Endothelial cell of umbilical vein (primary cell): ENCODE measurements at regions not wholly inside any gene's neighbourhood (a gene's known extent, or its start where the extent isn't known, plus 50 kb on each side); places are given as distances from the start of the nearest gene placed in this dataset.

ENCODE experiments used
- BruUV-seq: library from RNA; stranded (reverse); fragments of 400-500 nt; replicated peaks from 2 replicates; lab custom pipeline; 2021; lab: Mats Ljungman, UMichigan
- CTCF ChIA-PET: fragments of 300-600, 350-600 bp; sonication (Branson Sonifier 250); formaldehyde crosslinking; loops from one replicate; lab custom pipeline; 2021; ENCODE audit warnings: antibody characterized with exemption, inconsistent platforms; lab: Charles Lee
- POLR2A ChIA-PET: fragments of 300-600, 350-600 bp; sonication (Branson Sonifier 250); formaldehyde crosslinking; loops from one replicate; lab custom pipeline; 2021; ENCODE audit warnings: antibody characterized with exemption, inconsistent platforms; lab: Charles Lee
- DNase-seq: peaks from one replicate; pipeline ENCODE4 v3.0.0-alpha.2; 2011; ENCODE audit warnings: low read depth, low spot score
- FAIRE-seq: peaks from 2 replicates; lab custom pipeline; 2011; peaks lifted over from hg19 to GRCh38; lab: Jason Lieb, UNC
- H2AFZ ChIP-seq: 2 replicates; pipeline ENCODE4 v1.6.0; 2012; ENCODE audit warnings: low read depth, low read length, control low read depth, inconsistent platforms
- H3K27ac ChIP-seq: 2 replicates; pipeline ENCODE4 v1.5.1; 2011; ENCODE audit warnings: low read depth, mild to moderate bottlenecking, control low read depth, low read length, moderate library complexity; ENCODE audit not compliant: insufficient read depth
- H3K27me3 ChIP-seq, 2 experiments: 2 replicates each; pipeline versions ENCODE4 v1.6.0 to v1.6.1; 2011; ENCODE audit warnings: low read length in 2 of 2, mixed read lengths in 1 of 2; ENCODE audit not compliant: control insufficient read depth in 2 of 2, insufficient read depth in 2 of 2
- H3K36me3 ChIP-seq, 2 experiments: 2 replicates in 1 of 2; 3 replicates in 1 of 2; pipeline ENCODE4 v1.5.1; 2011; ENCODE audit warnings: low read length in 2 of 2, mild to moderate bottlenecking in 1 of 2, moderate library complexity in 1 of 2; ENCODE audit not compliant: control insufficient read depth in 2 of 2, insufficient read depth in 2 of 2; ENCODE audit errors: extremely low read depth in 1 of 2
- H3K4me1 ChIP-seq: 3 replicates; pipeline ENCODE4 v1.5.1; 2011; ENCODE audit warnings: mild to moderate bottlenecking, low read length; ENCODE audit not compliant: control insufficient read depth, insufficient read depth; ENCODE audit errors: extremely low read depth
- H3K4me2 ChIP-seq: 2 replicates; pipeline ENCODE4 v1.6.1; 2011; ENCODE audit warnings: low read length, control low read depth, mixed read lengths; ENCODE audit not compliant: insufficient read depth
- H3K4me3 ChIP-seq, 3 experiments: fragments of 200-600 bp in 1 of 3; sonication (generic), shearing (Covaris generic) in 1 of 3; replicated peaks in 1 of 3; 2 replicates each; pipeline ENCODE4 v1.5.1; 2011 to 2016; ENCODE audit warnings: control low read depth in 3 of 3, low read length in 3 of 3, mild to moderate bottlenecking in 2 of 3, inconsistent platforms in 1 of 3, low read depth in 1 of 3, moderate library complexity in 1 of 3; ENCODE audit not compliant: insufficient read depth in 1 of 3
- H3K79me2 ChIP-seq: 2 replicates; pipeline ENCODE4 v1.6.0; 2012; ENCODE audit warnings: low read length, inconsistent platforms; ENCODE audit not compliant: control insufficient read depth, insufficient read depth
- H3K9ac ChIP-seq: replicated peaks from 2 replicates; pipeline ENCODE3; 2011; ENCODE audit warnings: low read length, control low read depth; ENCODE audit not compliant: insufficient read depth; ENCODE audit errors: extremely low read depth
- H3K9me1 ChIP-seq: replicated peaks from 3 replicates; pipeline ENCODE4 v1.6.0; 2011; ENCODE audit warnings: mild to moderate bottlenecking, low read length; ENCODE audit not compliant: control insufficient read depth, insufficient read depth; ENCODE audit errors: extremely low read depth
- H3K9me3 ChIP-seq: replicated peaks from 2 replicates; pipeline ENCODE4 v1.5.1; 2012; ENCODE audit warnings: low read length, inconsistent platforms; ENCODE audit not compliant: control insufficient read depth, insufficient read depth
- H4K20me1 ChIP-seq: replicated peaks from 2 replicates; pipeline ENCODE3; 2011; ENCODE audit warnings: mild to moderate bottlenecking, low read length; ENCODE audit not compliant: control insufficient read depth, insufficient read depth; ENCODE audit errors: extremely low read depth
- CTCF ChIP-seq, 2 donors: IDR thresholded peaks; 1 replicate in 1 of 2; 2 replicates in 1 of 2; pipeline ENCODE4 v1.5.1; 2011; ENCODE audit warnings: low read length in 2 of 2, mild to moderate bottlenecking in 2 of 2, moderate library complexity in 2 of 2, control low read depth in 1 of 2, inconsistent platforms in 1 of 2, low read depth in 1 of 2; ENCODE audit not compliant: insufficient read depth in 1 of 2; ENCODE audit errors: extremely low read depth in 1 of 2
- EZH2 ChIP-seq: IDR thresholded peaks from 2 replicates; pipeline ENCODE4 v1.6.1; 2012; ENCODE audit warnings: borderline replicate concordance, low read depth, mild to moderate bottlenecking, moderate library complexity, low read length, inconsistent platforms; ENCODE audit not compliant: severe bottlenecking
- FOS ChIP-seq: IDR thresholded peaks from 2 replicates; pipeline ENCODE4 v1.6.1; 2011; ENCODE audit warnings: mild to moderate bottlenecking, low read length, moderate library complexity, borderline replicate concordance; ENCODE audit not compliant: insufficient read depth
- GATA2 ChIP-seq: IDR thresholded peaks from 2 replicates; pipeline ENCODE4 v1.7.0; 2011; ENCODE audit warnings: low read depth, mild to moderate bottlenecking, moderate library complexity, mixed read lengths, low read length; ENCODE audit not compliant: insufficient read length, insufficient read depth
- JUN ChIP-seq: IDR thresholded peaks from 2 replicates; pipeline ENCODE4 v1.6.1; 2011; ENCODE audit warnings: borderline replicate concordance, low read depth; ENCODE audit not compliant: insufficient read length, insufficient read depth
- MAX ChIP-seq: IDR thresholded peaks from 2 replicates; pipeline ENCODE4 v1.6.1; 2011; ENCODE audit not compliant: insufficient read depth, insufficient read length
- MYC ChIP-seq: IDR thresholded peaks from one replicate; pipeline ENCODE4 v1.6.1; 2011; ENCODE audit warnings: mild to moderate bottlenecking, low read depth, low read length
- POLR2A ChIP-seq: IDR thresholded peaks from 2 replicates; pipeline ENCODE4 v1.6.1; 2012; ENCODE audit warnings: low read depth, mild to moderate bottlenecking, control low read depth, low read length
- POLR2AphosphoS5 ChIP-seq: IDR thresholded peaks from 2 replicates; pipeline ENCODE4 v1.6.1; 2012; ENCODE audit warnings: low read depth, mild to moderate bottlenecking, control low read depth, low read length, moderate library complexity; ENCODE audit not compliant: insufficient read depth
- dilution Hi-C: fragments of 300-500 bp; cut with MboI; formaldehyde crosslinking; loops from one replicate; pipeline ENCODE4 v1.15.0; 2019; ENCODE audit warnings: low sequenced_read_pairs; ENCODE audit not compliant: extremely low pct_ligation_motif_present
- intact Hi-C: fragments of 100-400 bp; cut with micrococcal nuclease; formaldehyde crosslinking; loops from one replicate; pipeline ENCODE4 v1.10.0; 2022

- intact Hi-C loops, result no loop called here
- Histone ChIP-seq H3K4me3 (peak overlapping the region in 1 of 3 experiments; percentile 41), H3K9me1 (no peaks in the 10 kb centered on the region), H3K4me2 (peak overlapping the region; percentile 54), H2AFZ (peak overlapping the region; percentile 87), H3K9ac (peak overlapping the region; percentile 28), H3K36me3 (no peaks in the 10 kb centered on the region), H4K20me1 (no peaks in the 10 kb centered on the region), H3K4me1 (no peaks in the 10 kb centered on the region), H3K9me3 (no peaks in the 10 kb centered on the region), H3K27ac (peak overlapping the region; percentile 16), H3K79me2 (no peaks in the 10 kb centered on the region), H3K27me3 (no peaks in the 10 kb centered on the region)
- no TSS peak for BruUV-seq
- dilution Hi-C loops, result no loop called here
- peak; percentile 46 for FAIRE-seq
- peak; percentile 79 for DNase-seq
- CTCF ChIA-PET, result no interaction called here
- POLR2A ChIA-PET, result no interaction called here
- TF ChIP-seq EZH2, result no peak
- TF ChIP-seq GATA2, result no peak
- TF ChIP-seq MAX, result no peak
- no peak for TF ChIP-seq CTCF (IDR thresholded peaks at IDR 0.05; ENCODE audit: extremely low read depth in 1 of 2, insufficient read depth in 1 of 2, low read depth in 1 of 2, low read length in 2 of 2)
- TF ChIP-seq MYC, result no peak
- no peak for TF ChIP-seq POLR2AphosphoS5
- TF ChIP-seq JUN, result no peak
- no peak for TF ChIP-seq FOS
- TF ChIP-seq POLR2A, result no peak
Observed at GRCh38 chr15:95669146-95669922, 661.2 kb upstream of the NR2F2 start.
